Stomach (tissue), 4 donors: ENCODE measurements at regions not wholly inside any gene's neighbourhood (a gene's known extent, or its start where the extent isn't known, plus 50 kb on each side); places are given as distances from the start of the nearest gene placed in this dataset.

Experiments used
- POLR2A ChIP-seq, 4 donors: fragments of 450-650 bp; IDR thresholded peaks; one replicate each; pipeline ENCODE4 v1.6.1; 2016; ENCODE audit warnings: antibody characterized with exemption in 4 of 4, control low read depth in 2 of 4, mild to moderate bottlenecking in 1 of 4, moderate library complexity in 1 of 4
- POLR2AphosphoS5 ChIP-seq, 3 donors: sonication (generic); formaldehyde crosslinking; IDR thresholded peaks; one replicate each; pipeline ENCODE4 v1.6.1; 2016; ENCODE audit warnings: antibody characterized with exemption in 3 of 3

DNA sequence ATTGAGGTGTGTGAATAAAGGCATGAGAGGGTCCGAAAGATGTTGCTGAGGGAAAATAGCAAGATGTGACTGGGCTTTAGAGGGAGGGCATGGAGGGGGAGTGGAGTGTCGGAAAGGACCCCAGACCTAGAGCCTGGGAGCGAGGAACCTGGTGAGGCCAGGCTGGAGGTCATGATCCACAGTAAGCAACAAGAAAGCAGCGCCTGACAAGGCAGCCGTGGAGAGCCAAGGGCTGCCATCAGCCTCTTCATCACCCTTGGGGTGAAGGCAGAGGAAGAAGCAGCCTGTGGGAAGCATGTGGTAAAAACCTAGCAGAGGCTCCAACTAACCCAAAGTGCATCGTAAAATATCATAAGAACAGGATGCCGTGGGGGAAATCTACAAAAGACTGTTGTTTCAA lies 162.8 kb upstream of the SOX1 start:
- TF ChIP-seq POLR2AphosphoS5 (IDR thresholded peaks at IDR 0.05) (no peak), POLR2A (IDR thresholded peaks at IDR 0.05) (no peak)
